GM18861 (cell line): ENCODE measurements at regions not wholly inside any gene's neighbourhood (a gene's known extent, or its start where the extent isn't known, plus 50 kb on each side); places are given as distances from the start of the nearest gene placed in this dataset.
A peak's percentile ranks its signal among the peaks of the same experiment; 100 is the strongest.

Experiments used
- ATAC-seq: cut with Tn5 transposase; IDR thresholded peaks from one replicate; pipeline ENCODE4 v1.9.1; 2021; ENCODE audit not compliant: unreplicated experiment

GRCh38 chr2:41707790-41708451, 339.9 kb upstream of the PKDCC start:
- ATAC-seq, result no peak

DNA sequence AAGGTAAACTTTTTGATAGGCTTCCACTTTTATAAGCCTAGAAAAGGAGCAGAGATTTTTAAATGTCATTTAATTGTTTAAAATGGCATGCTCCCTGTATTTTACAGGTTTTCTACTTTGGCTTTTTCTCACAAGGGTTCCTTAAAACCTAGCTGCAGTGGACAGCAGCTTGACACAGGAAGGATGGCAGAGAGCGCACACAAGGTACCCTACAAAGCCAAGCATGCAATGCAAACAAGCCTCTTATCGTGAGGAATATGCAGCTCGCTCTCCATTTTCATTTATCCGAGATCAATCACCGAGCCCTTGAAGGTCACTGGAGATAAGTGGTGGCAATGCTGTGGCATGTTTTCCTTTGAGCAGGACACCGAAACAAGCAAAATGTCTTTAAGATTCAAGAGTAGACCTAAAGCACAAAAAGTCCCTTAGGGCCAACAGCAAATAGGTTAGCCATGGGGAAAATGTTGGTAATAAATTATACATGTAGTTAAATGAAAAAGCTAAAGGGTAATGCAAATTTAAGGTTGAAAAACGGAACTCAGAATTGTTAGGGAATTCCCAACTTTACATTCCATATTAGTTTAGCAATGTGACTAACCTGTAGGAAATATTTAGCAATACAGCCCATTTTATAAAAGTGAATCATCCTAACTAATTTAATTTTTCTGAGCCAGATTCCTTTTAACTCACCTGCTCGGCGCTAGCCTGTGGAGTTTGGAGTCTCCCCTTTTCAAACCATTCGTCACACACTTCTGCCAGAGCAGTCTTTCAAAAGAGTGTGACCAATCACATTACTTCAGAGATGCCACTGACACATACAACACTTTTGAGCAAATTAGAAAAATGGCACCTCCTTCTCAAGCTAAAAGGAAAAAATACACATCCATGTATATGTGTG, 337.9 kb upstream of the PKDCC start:
- no peak for ATAC-seq

DNA sequence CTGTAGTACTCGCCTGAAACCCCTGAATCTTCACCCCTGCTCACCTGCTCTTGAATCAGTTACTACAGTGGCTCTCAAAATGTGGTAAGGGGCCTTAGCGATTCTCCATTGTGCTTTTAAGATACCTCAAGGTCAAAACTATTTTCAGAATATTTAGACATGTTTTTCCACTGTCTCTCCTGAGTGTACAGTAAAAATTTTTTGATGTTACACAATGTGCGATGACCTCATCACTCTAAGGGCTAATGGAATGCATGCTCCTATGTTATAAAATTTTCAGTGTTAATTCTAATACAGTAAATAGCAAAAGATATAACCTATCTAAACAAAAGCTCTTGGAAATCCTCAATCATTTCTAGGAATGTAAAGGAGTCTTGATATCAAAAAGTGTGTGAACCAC, 336.9 kb upstream of the PKDCC start:
- ATAC-seq, result no peak

GRCh38 chr2:41711736-41712135, 336.1 kb upstream of the PKDCC start:
- ATAC-seq, result no peak

- no peak for ATAC-seq
These were observed 331.3 kb upstream of the PKDCC start for GRCh38 chr2:41716497-41716896.

DNA sequence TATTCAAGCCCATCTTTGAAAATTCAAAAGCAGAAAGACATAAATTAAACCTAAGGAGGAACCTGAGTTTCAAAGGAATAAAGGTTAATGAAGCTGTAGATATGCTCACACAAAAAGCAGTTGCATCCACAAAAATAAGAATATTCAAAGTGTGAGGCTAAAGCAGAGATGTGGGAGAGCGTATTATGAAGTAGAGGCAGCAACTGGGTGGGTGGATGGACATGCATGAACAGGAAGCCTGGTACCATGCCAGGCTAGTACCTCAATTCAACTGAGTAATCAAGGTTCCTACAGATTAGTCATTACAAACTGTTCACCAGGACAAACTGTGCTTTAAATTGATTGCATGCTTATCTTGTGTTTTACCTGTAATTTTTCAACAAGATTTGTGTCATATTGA, 330.0 kb upstream of the PKDCC start:
- ATAC-seq, result peak; percentile 61

DNA sequence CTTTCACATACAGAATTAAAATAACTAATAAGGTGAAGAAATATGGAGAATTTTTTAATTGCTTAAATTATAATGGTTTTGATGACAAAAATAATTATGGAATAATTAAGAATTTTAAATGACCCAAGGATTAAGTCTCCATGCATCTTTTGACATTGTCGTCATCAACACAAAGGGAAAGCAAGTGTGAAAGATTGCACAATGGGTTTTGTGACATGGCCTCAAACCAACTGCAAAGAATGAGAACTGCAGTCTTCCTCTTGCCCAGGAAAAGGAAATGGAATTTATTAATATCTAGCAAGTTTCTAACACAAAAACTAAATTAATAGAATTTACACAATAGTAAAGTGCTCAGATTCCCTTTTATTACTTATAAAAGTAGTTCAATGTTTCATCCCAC, 329.1 kb upstream of the PKDCC start:
- no peak for ATAC-seq

GRCh38 chr2:41719756-41720155, 328.1 kb upstream of the PKDCC start:
- no peak for ATAC-seq

DNA sequence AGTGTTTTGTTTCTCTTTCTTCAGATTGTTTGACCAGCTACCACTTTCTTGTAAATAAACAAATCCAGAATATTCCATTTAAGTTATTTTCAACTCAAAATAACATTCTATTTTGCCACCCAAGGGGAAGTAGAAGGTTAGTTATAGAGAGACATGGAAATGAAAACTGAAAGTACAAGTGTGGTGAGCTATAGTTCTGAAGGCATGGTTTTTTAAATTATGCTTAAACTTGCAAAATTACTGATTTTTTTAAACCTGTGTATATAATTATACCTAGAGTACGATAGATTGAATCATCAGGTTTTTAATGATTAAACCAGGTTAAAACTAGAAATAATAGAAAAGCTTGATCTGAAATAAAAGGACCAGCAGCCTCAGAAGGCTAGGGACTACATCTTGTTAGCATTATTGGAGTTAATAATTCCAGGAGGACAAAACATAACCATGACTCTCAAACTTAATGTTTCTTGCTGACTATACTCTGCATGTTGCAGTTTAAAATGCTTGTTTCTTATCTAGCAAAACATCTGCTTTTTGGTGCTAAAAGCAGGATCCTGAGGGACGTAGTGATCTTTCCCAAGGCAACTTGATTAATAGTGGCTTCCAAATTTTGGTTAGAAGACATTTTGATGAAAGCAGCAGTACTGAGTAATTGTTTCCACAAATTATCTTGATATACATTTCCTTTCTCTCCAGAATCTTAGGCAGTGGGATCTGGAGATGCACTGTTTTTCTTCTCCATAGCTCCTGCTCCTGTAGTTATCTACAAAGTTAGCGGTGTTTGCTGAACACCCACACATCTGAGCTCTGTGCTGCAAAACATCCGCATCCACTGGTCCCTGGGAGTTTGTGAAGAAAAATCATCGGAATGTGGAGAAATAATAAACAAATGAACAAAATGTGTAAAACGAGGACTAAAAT, 327.2 kb upstream of the PKDCC start:
- ATAC-seq, result peak; percentile 48

GRCh38 chr2:41722668-41723369, 325.0 kb upstream of the PKDCC start:
- no peak for ATAC-seq

GRCh38 chr2:41723526-41723925, 324.3 kb upstream of the PKDCC start:
- no peak for ATAC-seq

DNA sequence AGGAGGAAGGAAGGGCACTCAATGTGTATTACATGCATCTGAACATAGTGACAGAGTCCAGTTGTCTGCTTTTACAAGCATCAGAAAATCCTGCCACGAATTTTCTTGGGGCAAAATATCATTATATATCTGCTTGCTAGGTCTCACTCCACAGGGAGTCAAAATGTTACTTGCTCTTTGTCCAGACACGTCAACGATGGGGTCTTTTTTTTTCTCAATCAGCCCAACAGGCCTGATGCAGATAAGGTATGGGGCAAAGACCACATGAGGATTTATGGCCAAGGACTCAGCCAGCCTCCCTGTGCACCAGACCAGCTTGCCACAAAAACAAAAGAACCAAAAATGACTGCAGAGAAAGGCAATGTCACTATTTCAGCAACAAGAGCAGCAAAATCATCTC, 323.4 kb upstream of the PKDCC start:
- ATAC-seq, result no peak

DNA sequence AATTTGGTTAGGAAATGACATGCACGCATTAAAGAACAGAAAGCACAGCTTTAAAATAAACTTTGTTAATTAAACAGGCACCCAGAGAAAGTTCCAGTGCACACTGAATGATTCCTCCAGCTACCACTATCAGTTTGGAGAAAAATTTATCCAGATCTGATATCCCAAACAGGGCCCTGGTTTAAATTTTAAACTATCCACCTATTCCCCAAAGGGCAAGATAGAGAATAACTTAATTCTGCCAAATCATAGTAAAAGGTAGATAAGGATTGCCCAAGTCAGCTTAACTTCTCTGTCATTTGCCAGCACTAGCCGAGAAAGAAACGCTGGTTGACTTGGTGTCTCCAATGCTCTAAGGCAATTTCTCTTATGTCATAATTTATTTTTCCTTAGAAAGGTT, 321.9 kb upstream of the PKDCC start:
- ATAC-seq, result no peak

GRCh38 chr2:41726364-41726763, 321.5 kb upstream of the PKDCC start:
- ATAC-seq, result no peak

GRCh38 chr2:41727152-41727551, 320.7 kb upstream of the PKDCC start:
- ATAC-seq, result no peak

GRCh38 chr2:41727711-41728110, 320.1 kb upstream of the PKDCC start:
- ATAC-seq, result no peak

DNA sequence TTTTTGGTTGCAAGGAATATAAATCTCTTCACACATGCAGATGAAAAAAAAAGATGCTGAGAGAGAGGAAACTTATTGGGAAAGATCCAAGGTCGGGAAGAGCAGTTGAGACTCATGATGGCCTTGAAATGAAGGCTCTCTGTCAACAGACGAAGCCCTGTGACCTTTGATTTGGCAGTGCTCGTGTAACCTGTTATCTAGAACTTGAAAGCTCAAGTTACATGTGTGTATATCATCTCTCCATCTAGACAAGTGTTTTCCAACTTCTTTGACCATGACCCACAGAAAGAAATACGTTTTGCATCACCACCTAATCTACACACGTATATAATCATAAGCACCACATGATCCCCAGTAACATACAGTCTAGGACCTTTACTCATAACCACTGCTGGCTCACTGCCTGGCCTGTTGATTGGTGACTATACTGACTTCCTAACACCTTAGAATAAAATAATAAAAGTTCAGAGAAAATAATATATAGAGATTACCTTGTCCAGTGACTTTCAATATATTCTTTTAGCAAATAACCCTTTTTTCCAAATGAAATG, 319.0 kb upstream of the PKDCC start:
- ATAC-seq, result no peak

DNA sequence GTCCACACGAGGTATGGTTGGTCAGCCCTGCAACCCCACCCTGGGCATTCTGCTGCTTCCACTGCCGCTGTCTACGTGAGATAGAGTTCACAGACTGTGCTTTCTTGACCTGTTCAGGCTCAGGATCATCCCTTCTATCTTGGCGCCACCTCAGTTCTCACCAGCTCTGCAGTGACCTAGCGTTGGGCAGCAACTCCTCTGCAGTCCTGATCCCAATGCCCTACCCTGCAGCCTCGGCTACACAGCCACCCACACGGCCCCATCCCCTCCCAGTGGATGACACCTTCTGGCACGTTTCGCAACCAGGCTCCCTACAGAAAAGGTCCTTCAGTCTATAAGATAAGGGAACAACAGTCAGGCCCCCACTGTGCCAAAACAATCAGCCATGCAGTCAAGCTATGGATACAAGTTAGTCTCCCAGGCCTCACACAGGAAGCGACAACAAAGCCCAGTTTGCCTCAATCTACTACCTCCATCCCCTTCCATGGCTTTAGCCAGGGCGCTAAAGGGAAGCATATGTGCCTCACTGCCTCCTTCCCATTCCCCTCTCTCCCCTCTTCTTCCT, 317.9 kb upstream of the PKDCC start:
- no peak for ATAC-seq

DNA sequence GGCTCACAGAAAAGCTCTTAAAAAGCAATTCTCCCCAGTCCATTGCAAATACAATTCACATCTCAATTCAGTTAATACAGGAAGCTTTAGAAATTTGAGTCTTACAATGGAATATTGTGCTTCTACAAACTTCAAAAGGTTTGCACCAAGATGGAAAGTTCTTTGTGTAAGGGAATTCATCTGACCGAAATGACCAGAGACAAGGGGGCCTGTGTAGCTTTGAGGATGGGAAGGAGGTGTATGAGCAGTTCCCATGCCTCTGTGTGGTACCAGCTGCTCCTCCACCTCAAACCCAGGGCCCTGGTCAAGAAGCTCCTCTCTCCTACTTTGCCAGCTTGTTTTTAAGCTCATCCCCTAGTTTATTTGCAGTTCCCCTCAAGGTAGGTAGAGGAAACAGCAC, 312.8 kb upstream of the PKDCC start:
- no peak for ATAC-seq

DNA sequence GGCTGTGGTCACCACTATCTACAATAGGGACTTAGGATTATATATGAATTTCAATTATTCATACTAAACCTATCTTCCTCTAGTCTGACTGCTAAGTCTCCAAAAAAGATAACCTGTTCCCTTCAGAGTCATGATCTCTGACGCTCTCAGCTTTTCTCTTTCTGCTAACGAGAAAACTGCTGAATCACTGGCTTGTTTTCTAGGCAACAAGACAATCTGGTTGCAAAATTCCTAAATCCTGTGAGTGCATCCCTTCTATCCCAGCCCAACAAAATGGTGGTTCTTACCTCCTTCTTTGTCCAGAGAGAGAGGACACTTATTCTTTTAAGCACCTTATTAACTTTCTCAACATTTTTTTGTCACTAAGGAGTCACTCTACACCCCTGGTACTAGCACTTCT, 312.3 kb upstream of the PKDCC start:
- no peak for ATAC-seq
